ENCODE measurements at regions not wholly inside any gene's neighbourhood (a gene's known extent, or its start where the extent isn't known, plus 50 kb on each side); places are given as distances from the start of the nearest gene placed in this dataset.

- TF ChIP-seq ZNF274 (IDR thresholded peaks at IDR 0.05; ENCODE audit: low read length) (no peak), ZNF274 (tag by site-specific recombination; IDR thresholded peaks at IDR 0.05; ENCODE audit: borderline replicate concordance) (no peak), ZNF704 (tag by site-specific recombination; IDR thresholded peaks at IDR 0.05) (no peak), CTCF (tag by site-specific recombination; IDR thresholded peaks at IDR 0.05) (no peak), ZBTB17 (tag by site-specific recombination; IDR thresholded peaks at IDR 0.05) (no peak), PRDM1 (tag by site-specific recombination; IDR thresholded peaks at IDR 0.05) (no peak), ZNF202 (tag by site-specific recombination; IDR thresholded peaks at IDR 0.05; ENCODE audit: borderline replicate concordance) (no peak), KLF17 (tag by site-specific recombination; IDR thresholded peaks at IDR 0.05) (no peak)
These were observed 1079.9 kb upstream of the LRRTM3 start for GRCh38 chr10:65845916-65846315.
